Activated CD8-positive, alpha-beta T cell treated with anti-CD3 and anti-CD28 coated beads, Interleukin-2, amount 10 ng/mL, durations not matched to agents 7 days and 5 days (primary cell): ENCODE measurements at regions not wholly inside any gene's neighbourhood (a gene's known extent, or its start where the extent isn't known, plus 50 kb on each side); places are given as distances from the start of the nearest gene placed in this dataset.
"Not testable (repeated sequence)": the region's sequence is repeated elsewhere in the genome, so short reads cannot be mapped to it uniquely, and the experiment has no call there.

Source experiments
- ATAC-seq: fragments of 150-1000 bp; cut with Tn5 transposase; one replicate; pipeline ENCODE4 v1.10.0; 2021; ENCODE audit warnings: moderate library complexity
- CTCF ChIA-PET: fragments of 350-600 bp; sonication (Branson Sonifier 250); formaldehyde crosslinking; loops from one replicate; lab custom pipeline; 2021; ENCODE audit warnings: antibody characterized with exemption; lab: Charles Lee
- POLR2A ChIA-PET: fragments of 350-600 bp; sonication (Branson Sonifier 250); formaldehyde crosslinking; loops from one replicate; lab custom pipeline; 2021; ENCODE audit warnings: antibody characterized with exemption; lab: Charles Lee
- DNase-seq: peaks from one replicate; pipeline ENCODE4 v3.0.0-alpha.2; 2020
- H3K27ac Mint-ChIP-seq: one replicate; pipeline ENCODE4 v1.8.0; 2021; ENCODE audit warnings: mild to moderate bottlenecking, mixed read lengths
- H3K27me3 Mint-ChIP-seq: one replicate; pipeline ENCODE4 v1.8.0; 2021; ENCODE audit warnings: low read depth, mixed read lengths
- H3K36me3 Mint-ChIP-seq: one replicate; pipeline ENCODE4 v1.8.0; 2021; ENCODE audit warnings: low read depth, mixed read lengths
- H3K4me1 Mint-ChIP-seq: one replicate; pipeline ENCODE4 v1.8.0; 2021; ENCODE audit warnings: low read depth, mixed read lengths
- H3K4me3 Mint-ChIP-seq: one replicate; pipeline ENCODE4 v1.8.0; 2021; ENCODE audit warnings: mild to moderate bottlenecking, mixed read lengths
- H3K9me3 Mint-ChIP-seq: one replicate; pipeline ENCODE4 v1.8.0; 2022; ENCODE audit warnings: mixed read lengths; ENCODE audit not compliant: insufficient read depth

GRCh38 chr4:66367043-66367660 is 696.9 kb upstream of the EPHA5 start:
- H3K27me3 Mint-ChIP-seq, result no peaks in the 10 kb centered on the region
- CTCF ChIA-PET, result no interaction called here
- ATAC-seq (no peak), DNase-seq (no peak)
- H3K4me1 Mint-ChIP-seq, result no peaks in the 10 kb centered on the region
- H3K27ac Mint-ChIP-seq, result no peak overlapping the region
- no peak overlapping the region for H3K4me3 Mint-ChIP-seq
- peaks cover 8% of the 10 kb centered on the region for H3K9me3 Mint-ChIP-seq
- POLR2A ChIA-PET, result no interaction called here
- no peaks in the 10 kb centered on the region for H3K36me3 Mint-ChIP-seq

- H3K4me3 Mint-ChIP-seq, ATAC-seq, DNase-seq, CTCF ChIA-PET, H3K9me3 Mint-ChIP-seq, POLR2A ChIA-PET, H3K36me3 Mint-ChIP-seq, H3K27me3 Mint-ChIP-seq, H3K27ac Mint-ChIP-seq, H3K4me1 Mint-ChIP-seq: not testable (repeated sequence)
Measured at GRCh38 chr4:66360395-66360794, 690.1 kb upstream of the EPHA5 start.

- ChIA-PET POLR2A (no interaction called here), CTCF (no interaction called here)
- Mint-ChIP-seq H3K9me3 (peaks cover 19% of the 10 kb centered on the region), H3K27me3 (no peaks in the 10 kb centered on the region), H3K4me3 (no peak overlapping the region), H3K4me1 (no peaks in the 10 kb centered on the region), H3K36me3 (no peaks in the 10 kb centered on the region), H3K27ac (no peak overlapping the region)
- no peak for ATAC-seq
- DNase-seq, result no peak
Measured at GRCh38 chr4:66357316-66357715, 687.0 kb upstream of the EPHA5 start.

GRCh38 chr4:66355328-66355727 is 685.0 kb upstream of the EPHA5 start:
- ChIA-PET POLR2A (no interaction called here), CTCF (no interaction called here)
- H3K4me1 Mint-ChIP-seq, result no peaks in the 10 kb centered on the region
- no peaks in the 10 kb centered on the region for H3K36me3 Mint-ChIP-seq
- H3K4me3 Mint-ChIP-seq, result no peak overlapping the region
- no peak overlapping the region for H3K27ac Mint-ChIP-seq
- ATAC-seq (no peak), DNase-seq (no peak)
- peaks cover 19% of the 10 kb centered on the region for H3K9me3 Mint-ChIP-seq
- no peaks in the 10 kb centered on the region for H3K27me3 Mint-ChIP-seq

- peaks cover 19% of the 10 kb centered on the region for H3K9me3 Mint-ChIP-seq
- no peaks in the 10 kb centered on the region for H3K27me3 Mint-ChIP-seq
- H3K27ac Mint-ChIP-seq, result no peak overlapping the region
- H3K4me1 Mint-ChIP-seq, result no peaks in the 10 kb centered on the region
- no peak for ATAC-seq
- no peak for DNase-seq
- no peaks in the 10 kb centered on the region for H3K36me3 Mint-ChIP-seq
- no peak overlapping the region for H3K4me3 Mint-ChIP-seq
- CTCF ChIA-PET, result no interaction called here
- POLR2A ChIA-PET, result no interaction called here
Measured at GRCh38 chr4:66351761-66352160, 681.5 kb upstream of the EPHA5 start.

- DNase-seq (no peak), ATAC-seq (no peak)
- Mint-ChIP-seq H3K4me1 (no peaks in the 10 kb centered on the region), H3K36me3 (no peaks in the 10 kb centered on the region), H3K4me3 (no peak overlapping the region), H3K27ac (no peak overlapping the region), H3K27me3 (no peaks in the 10 kb centered on the region), H3K9me3 (no peaks in the 10 kb centered on the region)
- POLR2A ChIA-PET, result no interaction called here
- CTCF ChIA-PET, result no interaction called here
Measured at GRCh38 chr4:66340286-66340893, 670.1 kb upstream of the EPHA5 start.

GRCh38 chr4:66339007-66339406 is 668.7 kb upstream of the EPHA5 start:
- DNase-seq, result no peak
- ChIA-PET CTCF (no interaction called here), POLR2A (no interaction called here)
- H3K36me3 Mint-ChIP-seq, result no peaks in the 10 kb centered on the region
- H3K27ac Mint-ChIP-seq, result no peak overlapping the region
- peaks cover 2% of the 10 kb centered on the region for H3K9me3 Mint-ChIP-seq
- no peak overlapping the region for H3K4me3 Mint-ChIP-seq
- H3K27me3 Mint-ChIP-seq, result no peaks in the 10 kb centered on the region
- no peaks in the 10 kb centered on the region for H3K4me1 Mint-ChIP-seq
- ATAC-seq, result no peak

- no peak for ATAC-seq
- Mint-ChIP-seq H3K27ac (no peak overlapping the region), H3K36me3 (no peaks in the 10 kb centered on the region), H3K4me1 (no peaks in the 10 kb centered on the region), H3K27me3 (no peaks in the 10 kb centered on the region), H3K4me3 (no peak overlapping the region), H3K9me3 (peaks cover 6% of the 10 kb centered on the region)
- ChIA-PET CTCF (no interaction called here), POLR2A (no interaction called here)
- DNase-seq, result no peak
Measured at GRCh38 chr4:66331761-66332160, 661.5 kb upstream of the EPHA5 start.

- H3K9me3 Mint-ChIP-seq, result peaks cover 6% of the 10 kb centered on the region
- ATAC-seq (no peak), DNase-seq (no peak)
- no peaks in the 10 kb centered on the region for H3K36me3 Mint-ChIP-seq
- H3K27me3 Mint-ChIP-seq, result no peaks in the 10 kb centered on the region
- no peak overlapping the region for H3K27ac Mint-ChIP-seq
- POLR2A ChIA-PET, result no interaction called here
- CTCF ChIA-PET, result no interaction called here
- H3K4me3 Mint-ChIP-seq, result no peak overlapping the region
- no peaks in the 10 kb centered on the region for H3K4me1 Mint-ChIP-seq
Measured at GRCh38 chr4:66330125-66330524, 659.8 kb upstream of the EPHA5 start.

GRCh38 chr4:66328803-66329574 is 658.7 kb upstream of the EPHA5 start:
- H3K9me3 Mint-ChIP-seq, result peaks cover 4% of the 10 kb centered on the region

GRCh38 chr4:66307641-66308438 is 637.6 kb upstream of the EPHA5 start:
- ATAC-seq, result no peak
- H3K4me3 Mint-ChIP-seq, result no peak overlapping the region
- no peak overlapping the region for H3K27ac Mint-ChIP-seq
- H3K36me3 Mint-ChIP-seq, result no peaks in the 10 kb centered on the region
- peaks cover 7% of the 10 kb centered on the region for H3K9me3 Mint-ChIP-seq
- H3K27me3 Mint-ChIP-seq, result no peaks in the 10 kb centered on the region
- POLR2A ChIA-PET, result no interaction called here
- H3K4me1 Mint-ChIP-seq, result no peaks in the 10 kb centered on the region
- DNase-seq, result no peak
- CTCF ChIA-PET, result no interaction called here

More at GRCh38 chr4:66328803-66329574, 658.7 kb upstream of the EPHA5 start:
- Mint-ChIP-seq H3K27ac (no peak overlapping the region), H3K27me3 (no peaks in the 10 kb centered on the region), H3K4me3 (no peak overlapping the region), H3K36me3 (no peaks in the 10 kb centered on the region), H3K4me1 (no peaks in the 10 kb centered on the region)
- DNase-seq, result no peak
- ChIA-PET POLR2A (no interaction called here), CTCF (no interaction called here)
- ATAC-seq, result no peak
